GM12878 (cell line): ENCODE measurements at regions not wholly inside any gene's neighbourhood (a gene's known extent, or its start where the extent isn't known, plus 50 kb on each side); places are given as distances from the start of the nearest gene placed in this dataset.

Source experiments
- ATAC-seq: fragments of 200-7000 bp; cut with Tn5 transposase; 3 replicates; pipeline ENCODE4 v1.9.1; 2020; ENCODE audit warnings: mild to moderate bottlenecking, moderate library complexity
- BruUV-seq: library from RNA; stranded (reverse); fragments of 400-500 nt; replicated peaks from 2 replicates; lab custom pipeline; 2021; lab: Mats Ljungman, UMichigan
- CTCF ChIA-PET: fragments of 300-600 bp; sonication (Branson Sonifier 250); formaldehyde crosslinking; extraction: SDS; loops from one replicate; lab custom pipeline; 2021; ENCODE audit warnings: inconsistent platforms; lab: Yijun Ruan, JAX
- POLR2A ChIA-PET: fragments of 350-600 bp; formaldehyde crosslinking; extraction: SDS; loops from one replicate; lab custom pipeline; 2021; ENCODE audit warnings: inconsistent platforms; lab: Charles Lee
- RAD21 ChIA-PET: fragments of 300-600 bp; sonication (Branson Sonifier 250); formaldehyde crosslinking; loops from one replicate; lab custom pipeline; 2023; ENCODE audit warnings: antibody characterized with exemption; ENCODE audit not compliant: unreplicated experiment; lab: Charles Lee
- SMC1A ChIA-PET: fragments of 300-600 bp; sonication (Branson Sonifier 250); formaldehyde crosslinking; loops from one replicate; lab custom pipeline; 2023; ENCODE audit not compliant: unreplicated experiment, uncharacterized antibody; lab: Charles Lee
- DNase-seq: peaks from one replicate; pipeline ENCODE4 v3.0.0-alpha.2; 2011; ENCODE audit warnings: low read depth, low spot score
- FAIRE-seq: peaks from 3 replicates; lab custom pipeline; 2011; peaks lifted over from hg19 to GRCh38; lab: Jason Lieb, UNC
- H2AFZ ChIP-seq: 2 replicates; pipeline ENCODE4 v1.6.0; 2011; ENCODE audit warnings: low read depth, low read length, control low read depth; ENCODE audit not compliant: control insufficient read depth
- H3K27ac ChIP-seq: 2 replicates; pipeline ENCODE4 v1.5.1; 2011; ENCODE audit warnings: control low read depth; ENCODE audit not compliant: control insufficient read depth, insufficient read depth
- H3K27me3 ChIP-seq, 2 experiments: replicated peaks in 1 of 2; 2 replicates each; pipeline versions ENCODE4 v1.6.0 to v1.6.1; 2011; ENCODE audit warnings: low read length in 1 of 2; ENCODE audit not compliant: control insufficient read depth in 2 of 2, insufficient read depth in 2 of 2
- H3K36me3 ChIP-seq, 2 experiments: 2 replicates each; pipeline ENCODE4 v1.5.1; 2011; ENCODE audit warnings: low read length in 1 of 2; ENCODE audit not compliant: control insufficient read depth in 2 of 2, insufficient read depth in 2 of 2
- H3K4me1 ChIP-seq: 2 replicates; pipeline ENCODE4 v1.6.1; 2011; ENCODE audit warnings: mild to moderate bottlenecking, low read length, moderate library complexity, mixed read lengths; ENCODE audit not compliant: control insufficient read depth, insufficient read depth
- H3K4me2 ChIP-seq: 2 replicates; pipeline ENCODE4 v1.6.0; 2011; ENCODE audit warnings: control low read depth; ENCODE audit not compliant: control insufficient read depth, insufficient read depth
- H3K4me3 ChIP-seq: fragments of 200-600 bp; sonication (generic); 2 replicates; pipeline ENCODE4 v1.5.1; 2016
- H3K79me2 ChIP-seq: 2 replicates; pipeline ENCODE4 v1.6.0; 2011; ENCODE audit warnings: low read length; ENCODE audit not compliant: control insufficient read depth, insufficient read depth
- H3K9ac ChIP-seq: 2 replicates; pipeline ENCODE4 v1.8.0; 2011; ENCODE audit warnings: low read length, control low read depth, mixed read lengths; ENCODE audit not compliant: control insufficient read depth, insufficient read depth
- H3K9me3 ChIP-seq: replicated peaks from 3 replicates; pipeline ENCODE4 v1.5.1; 2011; ENCODE audit warnings: mild to moderate bottlenecking, low read length; ENCODE audit not compliant: control insufficient read depth, insufficient read depth
- H4K20me1 ChIP-seq: 2 replicates; pipeline ENCODE4 v1.6.0; 2011; ENCODE audit not compliant: control insufficient read depth, insufficient read depth
- CBX5 ChIP-seq: sonication (generic); IDR thresholded peaks from 2 replicates; pipeline ENCODE4 v1.6.1; 2016; ENCODE audit warnings: low read depth, moderate library complexity, mild to moderate bottlenecking, inconsistent platforms
- CEBPB ChIP-seq, 2 experiments: fragments of 150-350 bp in 1 of 2; IDR thresholded peaks; 2 replicates each; pipeline ENCODE4 v1.6.1; 2012 to 2014; ENCODE audit warnings: low read depth in 2 of 2, low read length in 2 of 2, borderline replicate concordance in 1 of 2, inconsistent platforms in 1 of 2
- EED ChIP-seq: sonication (generic); IDR thresholded peaks from 2 replicates; pipeline ENCODE4 v1.6.1; 2016; ENCODE audit warnings: antibody characterized with exemption, low read depth
- GABPA ChIP-seq: IDR thresholded peaks from 2 replicates; pipeline ENCODE4 v1.6.1; 2014; ENCODE audit warnings: antibody characterized with exemption, low read depth, mild to moderate bottlenecking, inconsistent platforms
- HDAC6 ChIP-seq: fragments of 200-600 bp; sonication (generic); IDR thresholded peaks from one replicate; pipeline ENCODE4 v1.8.0; 2017; ENCODE audit warnings: antibody characterized with exemption; ENCODE audit not compliant: unreplicated experiment
- IRF4 ChIP-seq: IDR thresholded peaks from 2 replicates; pipeline ENCODE4 v1.6.1; 2011; ENCODE audit warnings: low read depth, low read length
- JUNB ChIP-seq: IDR thresholded peaks from 2 replicates; pipeline ENCODE4 v1.6.1; 2016; ENCODE audit warnings: antibody characterized with exemption, mild to moderate bottlenecking
- MEF2B ChIP-seq: fragments of 450-650 bp; IDR thresholded peaks from 2 replicates; pipeline ENCODE4 v1.6.1; 2018; ENCODE audit warnings: mild to moderate bottlenecking, moderate library complexity; ENCODE audit not compliant: partially characterized antibody, poor library complexity, severe bottlenecking
- NFYA ChIP-seq: IDR thresholded peaks from 2 replicates; pipeline ENCODE4 v1.6.1; 2011; ENCODE audit warnings: low read depth, mild to moderate bottlenecking, low read length, improper control_type of control experiment, borderline replicate concordance
- NKRF ChIP-seq: fragments of 450-650 bp; conservative IDR thresholded peaks from 2 replicates; pipeline ENCODE4 v1.6.1; 2017; ENCODE audit warnings: mild to moderate bottlenecking, moderate library complexity
- NRF1 ChIP-seq: conservative IDR thresholded peaks from 2 replicates; pipeline ENCODE4 v1.6.1; 2011; ENCODE audit warnings: mild to moderate bottlenecking, low read depth, low read length, improper control_type of control experiment
- POLR2AphosphoS2 ChIP-seq: IDR thresholded peaks from 2 replicates; pipeline ENCODE4 v1.6.1; 2011; ENCODE audit warnings: low read depth, mild to moderate bottlenecking, low read length, improper control_type of control experiment, moderate library complexity
- RCOR1 ChIP-seq: conservative IDR thresholded peaks from 2 replicates; pipeline ENCODE4 v1.6.1; 2012; ENCODE audit warnings: low read depth, low read length, improper control_type of control experiment
- SMAD1 ChIP-seq: fragments of 450-650 bp; IDR thresholded peaks from 2 replicates; pipeline ENCODE4 v1.6.1; 2018; ENCODE audit warnings: mild to moderate bottlenecking, low read depth; ENCODE audit not compliant: partially characterized antibody
- SMC3 ChIP-seq: IDR thresholded peaks from 2 replicates; pipeline ENCODE4 v1.6.1; 2011; ENCODE audit warnings: low read length, improper control_type of control experiment, borderline replicate concordance
- SPI1 ChIP-seq: IDR thresholded peaks from 2 replicates; pipeline ENCODE4 v1.6.1; 2011; ENCODE audit warnings: low read depth, mild to moderate bottlenecking, low read length, moderate library complexity, borderline replicate concordance; ENCODE audit not compliant: insufficient read depth
- SUPT20H ChIP-seq: IDR thresholded peaks from 2 replicates; pipeline ENCODE4 v1.6.1; 2011; ENCODE audit warnings: low read depth, mild to moderate bottlenecking, low read length, moderate library complexity, borderline replicate concordance; ENCODE audit not compliant: control insufficient read depth
- WGBS: methylation state at CpG from one replicate; pipeline ENCODE4 v1.1.6; 2016; ENCODE audit warnings: low lambda C conversion rate; ENCODE audit not compliant: insufficient replicate concordance, insufficient coverage; ENCODE audit errors: missing lambda C conversion rate; 5-methylcytosine and 5-hydroxymethylcytosine counted together
- in situ Hi-C: fragments of 300-500 bp; cut with MboI; formaldehyde crosslinking; loops from 9 replicates; pipeline ENCODE4 v1.14.3; 2018; ENCODE audit warnings: mixed read lengths
- intact Hi-C: fragments of 100-400 bp; cut with micrococcal nuclease; formaldehyde crosslinking; loops from one replicate; pipeline ENCODE4 v1.14.2; 2022; ENCODE audit not compliant: unreplicated experiment

DNA sequence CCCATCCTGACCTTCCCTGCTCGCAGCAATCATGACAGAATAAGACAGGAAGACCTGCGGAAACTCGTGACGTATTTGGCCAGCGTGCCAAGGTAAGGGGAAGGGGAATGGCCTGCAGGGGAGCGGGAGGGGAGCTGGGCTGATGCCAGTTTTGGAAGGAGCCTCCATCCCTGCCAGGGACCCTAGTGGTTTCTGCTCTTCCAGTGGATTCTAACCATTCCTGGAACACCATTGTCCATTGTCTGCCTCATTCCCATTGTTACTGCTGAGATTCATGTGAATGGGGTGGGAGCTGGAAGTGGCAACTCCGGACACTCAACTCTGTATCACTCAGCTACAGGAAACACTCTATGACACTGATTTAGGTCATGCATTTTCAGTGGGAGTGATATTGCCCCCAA lies 242.9 kb upstream of the ROPN1 start (continued):
- TF ChIP-seq EED (no peak), HDAC6 (no peak), NKRF (no peak), POLR2AphosphoS2 (no peak), GABPA (no peak), SPI1 (no peak), NRF1 (no peak), SMAD1 (no peak), SMC3 (no peak), CEBPB (IDR thresholded peaks at IDR 0.05; ENCODE audit: borderline replicate concordance in 1 of 2, low read depth in 2 of 2, low read length in 2 of 2) (no peak), JUNB (no peak), MEF2B (no peak)
- TF ChIP-seq, all 136 proteins: peak for 0

DNA sequence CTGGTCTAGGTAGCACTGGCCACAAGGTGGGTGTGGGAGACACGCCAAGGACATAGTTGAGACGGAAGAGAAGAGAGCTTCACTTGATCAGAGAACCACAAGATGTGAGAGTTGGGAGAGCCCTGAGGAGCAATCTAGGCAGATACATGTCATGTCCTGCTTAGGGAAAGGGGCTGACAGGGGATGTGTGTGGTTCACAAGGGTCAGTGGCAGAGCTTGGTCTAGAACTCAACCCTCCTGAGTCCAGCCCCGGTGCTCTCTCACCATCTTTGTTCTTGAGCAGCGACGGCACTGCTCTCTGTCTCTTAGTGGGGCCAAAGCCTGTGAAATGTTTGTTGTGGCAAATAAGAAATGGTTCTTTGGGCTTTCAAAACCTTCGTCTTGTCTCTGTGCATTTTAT lies 243.5 kb upstream of the ROPN1 start:
- H3K27me3 ChIP-seq: peaks cover 2 to 5% of the 10 kb centered on the region in 2 experiments; a peak in 1 of 4 replicates
- ChIA-PET SMC1A (interaction anchor here (1.2 to 1.6 kb wide), 3 partner anchors 12 to 46 kb away, joined by 3 to 4 read pairs (median 3); no protein-coding TSS in a partner anchor), RAD21 (no interaction called here), POLR2A (no interaction called here), CTCF (interaction anchor here (0.6 to 1.9 kb wide), 3 partner anchors 13 to 30 kb away, joined by 3 to 6 read pairs (median 5); no protein-coding TSS in a partner anchor)
- no peak for DNase-seq
- H3K9ac ChIP-seq: no peak overlapping the region
- H3K4me3 ChIP-seq: no peak overlapping the region
- H3K36me3 ChIP-seq: no peaks in the 10 kb centered on the region
- intact Hi-C loops (no loop called here), in situ Hi-C loops (no loop called here)
- WGBS: 56% methylated on average over 6 of the region's 6 CpGs
- no peaks in the 10 kb centered on the region for H3K79me2 ChIP-seq
- no peak overlapping the region for H3K27ac ChIP-seq
- H3K4me1 ChIP-seq: no peaks in the 10 kb centered on the region
- no peak for FAIRE-seq
- no TSS peak for BruUV-seq
- TF ChIP-seq NFYA (no peak), SUPT20H (no peak), CBX5 (no peak), IRF4 (no peak), RCOR1 (no peak)
- no peaks in the 10 kb centered on the region for H3K9me3 ChIP-seq
- ATAC-seq: no peak
- H4K20me1 ChIP-seq: no peaks in the 10 kb centered on the region
- no peak overlapping the region for H3K4me2 ChIP-seq
- no peak overlapping the region for H2AFZ ChIP-seq
